Breast epithelium (tissue), 3 donors: ENCODE measurements at regions not wholly inside any gene's neighbourhood (a gene's known extent, or its start where the extent isn't known, plus 50 kb on each side); places are given as distances from the start of the nearest gene placed in this dataset.

Experiments used
- POLR2A ChIP-seq: fragments of 450-650 bp; IDR thresholded peaks from one replicate; pipeline ENCODE4 v1.6.1; 2016; ENCODE audit warnings: antibody characterized with exemption, mild to moderate bottlenecking, moderate library complexity
- POLR2AphosphoS5 ChIP-seq, 3 donors: sonication (generic); formaldehyde crosslinking; IDR thresholded peaks; one replicate each; pipeline ENCODE4 v1.6.1; 2017; ENCODE audit warnings: antibody characterized with exemption in 3 of 3
- TF ChIP-seq, protein P1 (sequence below), 3 donors: fragments of 450-650 bp; IDR thresholded peaks; one replicate each; pipeline ENCODE4 v1.5.1; 2016 to 2017; ENCODE audit warnings: antibody characterized with exemption in 3 of 3, mild to moderate bottlenecking in 3 of 3, moderate library complexity in 3 of 3

- no peak for TF ChIP-seq POLR2AphosphoS5 (IDR thresholded peaks at IDR 0.05)
- TF ChIP-seq, protein P1, sequence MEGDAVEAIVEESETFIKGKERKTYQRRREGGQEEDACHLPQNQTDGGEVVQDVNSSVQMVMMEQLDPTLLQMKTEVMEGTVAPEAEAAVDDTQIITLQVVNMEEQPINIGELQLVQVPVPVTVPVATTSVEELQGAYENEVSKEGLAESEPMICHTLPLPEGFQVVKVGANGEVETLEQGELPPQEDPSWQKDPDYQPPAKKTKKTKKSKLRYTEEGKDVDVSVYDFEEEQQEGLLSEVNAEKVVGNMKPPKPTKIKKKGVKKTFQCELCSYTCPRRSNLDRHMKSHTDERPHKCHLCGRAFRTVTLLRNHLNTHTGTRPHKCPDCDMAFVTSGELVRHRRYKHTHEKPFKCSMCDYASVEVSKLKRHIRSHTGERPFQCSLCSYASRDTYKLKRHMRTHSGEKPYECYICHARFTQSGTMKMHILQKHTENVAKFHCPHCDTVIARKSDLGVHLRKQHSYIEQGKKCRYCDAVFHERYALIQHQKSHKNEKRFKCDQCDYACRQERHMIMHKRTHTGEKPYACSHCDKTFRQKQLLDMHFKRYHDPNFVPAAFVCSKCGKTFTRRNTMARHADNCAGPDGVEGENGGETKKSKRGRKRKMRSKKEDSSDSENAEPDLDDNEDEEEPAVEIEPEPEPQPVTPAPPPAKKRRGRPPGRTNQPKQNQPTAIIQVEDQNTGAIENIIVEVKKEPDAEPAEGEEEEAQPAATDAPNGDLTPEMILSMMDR (IDR thresholded peaks at IDR 0.05), result no peak
- TF ChIP-seq POLR2A, result no peak
Measured at GRCh38 chr11:116461789-116462188, 311.0 kb downstream of the BUD13 start.
